ENCODE measurements at regions not wholly inside any gene's neighbourhood (a gene's known extent, or its start where the extent isn't known, plus 50 kb on each side); places are given as distances from the start of the nearest gene placed in this dataset.
A peak's percentile ranks its signal among the peaks of the same experiment; 100 is the strongest.

DNA sequence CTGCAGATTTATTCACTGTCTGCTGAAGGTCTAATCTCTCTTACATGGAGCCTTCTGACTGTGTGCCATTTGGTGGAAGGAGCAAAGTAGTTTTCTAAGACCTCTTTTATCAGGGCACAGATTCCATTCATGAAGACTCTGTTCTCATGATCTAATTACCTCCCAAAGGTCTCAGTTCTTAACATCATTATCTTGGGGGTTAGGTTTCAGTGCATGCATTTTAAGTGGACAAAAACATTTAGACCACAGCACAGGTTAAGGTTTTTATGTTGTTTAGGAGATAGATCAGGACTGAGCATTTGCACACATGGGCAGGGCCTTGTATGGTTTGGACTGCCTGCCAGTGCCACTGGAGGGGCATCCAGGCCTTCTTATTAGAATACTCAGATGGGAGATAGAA, 746.1 kb downstream of the C12orf50 start:
- H3K4me3 ChIP-seq: no peak overlapping the region
- TF ChIP-seq POLR2AphosphoS5 (IDR thresholded peaks at IDR 0.05): no peak
- TF ChIP-seq, protein P1, sequence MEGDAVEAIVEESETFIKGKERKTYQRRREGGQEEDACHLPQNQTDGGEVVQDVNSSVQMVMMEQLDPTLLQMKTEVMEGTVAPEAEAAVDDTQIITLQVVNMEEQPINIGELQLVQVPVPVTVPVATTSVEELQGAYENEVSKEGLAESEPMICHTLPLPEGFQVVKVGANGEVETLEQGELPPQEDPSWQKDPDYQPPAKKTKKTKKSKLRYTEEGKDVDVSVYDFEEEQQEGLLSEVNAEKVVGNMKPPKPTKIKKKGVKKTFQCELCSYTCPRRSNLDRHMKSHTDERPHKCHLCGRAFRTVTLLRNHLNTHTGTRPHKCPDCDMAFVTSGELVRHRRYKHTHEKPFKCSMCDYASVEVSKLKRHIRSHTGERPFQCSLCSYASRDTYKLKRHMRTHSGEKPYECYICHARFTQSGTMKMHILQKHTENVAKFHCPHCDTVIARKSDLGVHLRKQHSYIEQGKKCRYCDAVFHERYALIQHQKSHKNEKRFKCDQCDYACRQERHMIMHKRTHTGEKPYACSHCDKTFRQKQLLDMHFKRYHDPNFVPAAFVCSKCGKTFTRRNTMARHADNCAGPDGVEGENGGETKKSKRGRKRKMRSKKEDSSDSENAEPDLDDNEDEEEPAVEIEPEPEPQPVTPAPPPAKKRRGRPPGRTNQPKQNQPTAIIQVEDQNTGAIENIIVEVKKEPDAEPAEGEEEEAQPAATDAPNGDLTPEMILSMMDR (IDR thresholded peaks at IDR 0.05 in 8 of 11, conservative IDR thresholded peaks at IDR 0.05 in 3 of 11): no peak
- TF ChIP-seq POLR2A (IDR thresholded peaks at IDR 0.05): no peak
- no peaks in the 10 kb centered on the region for H3K36me3 ChIP-seq
- H3K9me3 ChIP-seq: peaks cover 0 to 6% (median 0%) of the 10 kb centered on the region in 8 donors
- H3K4me1 ChIP-seq: peaks cover 0 to 14% (median 0%) of the 10 kb centered on the region in 6 donors
- no peak for DNase-seq
- no peaks in the 10 kb centered on the region for H3K27me3 ChIP-seq (replicated peaks in 1 of 7)
- intact Hi-C loops (cut with DNase I; ENCODE audit: low total_unique reads): no loop called here
- H3K27ac ChIP-seq: no peak overlapping the region

DNA sequence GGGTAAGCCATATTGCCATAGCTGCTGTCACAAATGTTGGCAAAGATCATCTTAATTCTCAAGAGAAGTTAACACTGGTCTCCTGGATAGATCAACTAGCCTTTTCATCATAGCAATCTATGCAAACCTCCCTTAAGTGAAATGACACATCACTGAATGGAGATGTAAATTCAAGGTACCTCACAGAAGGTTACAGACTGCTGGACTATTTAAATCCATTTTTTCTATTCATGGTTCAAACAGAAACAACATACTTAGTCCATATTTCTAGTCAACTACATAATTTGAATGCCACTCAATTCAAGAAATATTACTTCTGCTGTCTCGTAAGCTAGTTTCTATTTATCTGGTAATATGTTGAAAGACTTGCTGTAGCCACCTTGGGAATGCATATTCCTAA, 748.3 kb downstream of the C12orf50 start:
- Histone ChIP-seq H3K27ac (peak overlapping the region in 3 of 8 donors; percentile 8 to 60 (median 38)), H3K27me3 (replicated peaks in 1 of 7) (no peaks in the 10 kb centered on the region), H3K36me3 (no peaks in the 10 kb centered on the region), H3K9me3 (peaks cover 0 to 6% (median 0%) of the 10 kb centered on the region in 8 donors), H3K4me3 (peak overlapping the region in 1 of 8 donors; percentile 15), H3K4me1 (peaks cover 0 to 14% (median 0%) of the 10 kb centered on the region in 6 donors)
- DNase-seq: no peak
- TF ChIP-seq, protein P1 (IDR thresholded peaks at IDR 0.05 in 8 of 11, conservative IDR thresholded peaks at IDR 0.05 in 3 of 11): no peak
- no peak for TF ChIP-seq POLR2A (IDR thresholded peaks at IDR 0.05)
- no peak for TF ChIP-seq POLR2AphosphoS5 (IDR thresholded peaks at IDR 0.05)
- 65 to 83% (median 77%) methylated on average over 1 of the region's 1 CpG for WGBS, 5 donors
- intact Hi-C loops (cut with DNase I; ENCODE audit: low total_unique reads): no loop called here

DNA sequence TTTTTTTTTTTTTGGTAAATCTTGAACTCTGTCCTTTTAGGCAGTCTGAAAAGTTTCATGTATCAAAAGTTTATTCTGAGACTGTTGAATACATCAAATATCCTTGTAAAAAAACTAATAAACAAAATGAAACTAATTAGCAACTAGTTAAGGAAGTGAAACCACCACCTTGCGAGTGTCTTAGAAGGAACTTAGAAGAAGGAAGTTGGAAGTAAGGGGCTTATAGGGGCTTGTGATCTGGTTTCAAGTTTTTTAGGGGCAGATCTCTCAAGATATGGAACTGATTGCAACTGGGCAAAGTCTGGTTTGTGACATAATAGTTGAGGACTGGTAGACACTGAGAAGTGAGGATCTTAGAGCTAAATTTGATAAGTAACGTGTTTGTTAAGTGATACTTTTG, 748.8 kb downstream of the C12orf50 start:
- no peak for DNase-seq
- Histone ChIP-seq H3K36me3 (no peaks in the 10 kb centered on the region), H3K4me3 (peak overlapping the region in 1 of 8 donors; percentile 15), H3K27ac (peak overlapping the region in 3 of 8 donors; percentile 8 to 60 (median 38)), H3K4me1 (peaks cover 0 to 14% (median 0%) of the 10 kb centered on the region in 6 donors), H3K27me3 (replicated peaks in 1 of 7) (no peaks in the 10 kb centered on the region), H3K9me3 (peaks cover 0 to 6% (median 0%) of the 10 kb centered on the region in 8 donors)
- WGBS, 5 donors: 42 to 53% (median 46%) methylated on average over 2 of the region's 2 CpGs
- TF ChIP-seq, protein P1 (IDR thresholded peaks at IDR 0.05 in 8 of 11, conservative IDR thresholded peaks at IDR 0.05 in 3 of 11): no peak
- TF ChIP-seq POLR2A (IDR thresholded peaks at IDR 0.05): no peak
- no peak for TF ChIP-seq POLR2AphosphoS5 (IDR thresholded peaks at IDR 0.05)
- intact Hi-C loops (cut with DNase I; ENCODE audit: low total_unique reads): no loop called here

DNA sequence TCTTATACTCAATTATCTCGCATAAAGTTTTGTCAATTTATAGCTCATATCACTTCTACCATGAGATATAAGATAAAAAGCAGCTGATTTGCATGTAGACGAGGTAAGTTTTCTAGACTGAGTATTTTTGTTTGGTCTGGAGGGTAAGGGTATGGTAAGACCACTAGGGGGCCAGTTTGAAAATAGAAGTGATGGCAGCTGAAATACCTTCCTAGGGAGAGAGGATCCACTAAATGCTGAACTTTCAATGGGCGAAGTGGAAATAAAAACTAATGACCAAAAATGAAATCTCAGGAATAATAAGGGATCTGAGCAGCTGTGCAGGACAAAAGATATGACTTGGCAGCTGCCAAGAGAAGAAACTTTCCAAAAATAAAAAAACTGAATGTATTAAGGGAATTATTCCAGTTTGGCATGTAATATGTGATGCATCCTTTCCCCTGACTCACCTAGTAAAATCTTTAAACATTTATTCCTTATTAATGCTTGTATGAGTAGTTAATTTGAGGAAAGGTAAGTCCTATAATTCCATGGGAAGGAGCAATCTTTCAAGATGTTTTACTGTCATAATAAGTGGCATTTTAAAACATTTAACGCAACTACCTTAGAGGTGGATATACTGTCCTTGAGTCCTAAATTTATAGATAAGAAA, 754.5 kb downstream of the C12orf50 start:
- TF ChIP-seq, protein P1 (IDR thresholded peaks at IDR 0.05 in 8 of 11, conservative IDR thresholded peaks at IDR 0.05 in 3 of 11): peak in 9 of 11 experiments; percentile 23 to 60 (median 45)
- TF ChIP-seq POLR2AphosphoS5 (IDR thresholded peaks at IDR 0.05): no peak
- TF ChIP-seq POLR2A (IDR thresholded peaks at IDR 0.05): no peak
- Histone ChIP-seq H3K27me3 (replicated peaks in 1 of 7) (no peaks in the 10 kb centered on the region), H3K9me3 (no peaks in the 10 kb centered on the region), H3K4me1 (no peaks in the 10 kb centered on the region), H3K27ac (no peak overlapping the region), H3K4me3 (no peak overlapping the region), H3K36me3 (no peaks in the 10 kb centered on the region)
- no peak for DNase-seq
- intact Hi-C loops (cut with DNase I; ENCODE audit: low total_unique reads): no loop called here
- WGBS, 5 donors: 42 to 56% (median 47%) methylated on average over 4 of the region's 4 CpGs
